GM23338 (cell line): ENCODE measurements at regions not wholly inside any gene's neighbourhood (a gene's known extent, or its start where the extent isn't known, plus 50 kb on each side); places are given as distances from the start of the nearest gene placed in this dataset.

ENCODE experiments used
- ATAC-seq: fragments of 200-7000 bp; cut with Tn5 transposase; 3 replicates; pipeline ENCODE4 v1.9.1; 2020
- DNase-seq: peaks from one replicate; pipeline ENCODE4 v3.0.0-alpha.2; 2015; ENCODE audit warnings: low spot score
- H2AFZ ChIP-seq: fragments of 200-600 bp; sonication (generic); 2 replicates; pipeline ENCODE4 v1.8.0; 2016; ENCODE audit warnings: antibody characterized with exemption, mild to moderate bottlenecking, moderate library complexity
- H3F3A ChIP-seq: fragments of 200-600 bp; sonication (generic); replicated peaks from 2 replicates; pipeline ENCODE4 v1.8.0; 2017; ENCODE audit warnings: antibody characterized with exemption, mixed run types, low read depth
- H3K27ac ChIP-seq: fragments of 200-600 bp; sonication (generic); 2 replicates; pipeline ENCODE4 v1.6.1; 2016; ENCODE audit warnings: low read depth
- H3K27me3 ChIP-seq: fragments of 200-600 bp; sonication (generic); 2 replicates; pipeline ENCODE4 v1.8.0; 2016; ENCODE audit warnings: mild to moderate bottlenecking, mixed run types, moderate library complexity; ENCODE audit not compliant: insufficient read depth
- H3K36me3 ChIP-seq: fragments of 200-600 bp; sonication (generic); 2 replicates; pipeline ENCODE4 v1.8.0; 2016; ENCODE audit warnings: mild to moderate bottlenecking; ENCODE audit not compliant: insufficient read depth
- H3K4me1 ChIP-seq: fragments of 200-600 bp; sonication (generic); 2 replicates; pipeline ENCODE4 v1.8.0; 2016; ENCODE audit warnings: mild to moderate bottlenecking, moderate library complexity; ENCODE audit not compliant: insufficient read depth
- H3K4me2 ChIP-seq: fragments of 200-600 bp; sonication (generic); 2 replicates; pipeline ENCODE4 v1.7.1; 2017; ENCODE audit warnings: mixed run types
- H3K4me3 ChIP-seq: fragments of 200-600 bp; sonication (generic); 2 replicates; pipeline ENCODE4 v1.6.1; 2016; ENCODE audit warnings: mixed run types
- H3K79me2 ChIP-seq: fragments of 200-600 bp; sonication (generic); replicated peaks from 2 replicates; pipeline ENCODE4 v1.8.0; 2017; ENCODE audit warnings: mild to moderate bottlenecking; ENCODE audit not compliant: insufficient read depth
- H3K9me2 ChIP-seq: fragments of 200-600 bp; sonication (generic); 2 replicates; pipeline ENCODE4 v1.8.0; 2017; ENCODE audit not compliant: insufficient read depth
- H4K20me1 ChIP-seq: fragments of 200-600 bp; sonication (generic); replicated peaks from 2 replicates; pipeline ENCODE4 v1.8.0; 2017; ENCODE audit warnings: mild to moderate bottlenecking; ENCODE audit not compliant: insufficient read depth
- H3K27ac Mint-ChIP-seq: 2 replicates; pipeline ENCODE4 v1.8.0; 2020; ENCODE audit warnings: inconsistent platforms, mild to moderate bottlenecking, moderate library complexity, mixed read lengths
- H3K27me3 Mint-ChIP-seq: 3 replicates; pipeline ENCODE4 v1.8.0; 2022; ENCODE audit warnings: low read depth, mild to moderate bottlenecking, moderate library complexity, mixed read lengths, inconsistent platforms; ENCODE audit not compliant: insufficient read depth, poor library complexity
- H3K36me3 Mint-ChIP-seq: 3 replicates; pipeline ENCODE4 v1.8.0; 2021; ENCODE audit warnings: low read depth, mild to moderate bottlenecking, inconsistent platforms, moderate library complexity, mixed read lengths
- H3K4me1 Mint-ChIP-seq: 3 replicates; pipeline ENCODE4 v1.8.0; 2020; ENCODE audit warnings: mild to moderate bottlenecking, inconsistent platforms, mixed read lengths
- H3K4me3 Mint-ChIP-seq: 3 replicates; pipeline ENCODE4 v1.8.0; 2021; ENCODE audit warnings: moderate library complexity, mild to moderate bottlenecking, inconsistent platforms, mixed read lengths
- H3K9me3 Mint-ChIP-seq: 3 replicates; pipeline ENCODE4 v1.8.0; 2020; ENCODE audit warnings: moderate library complexity, mild to moderate bottlenecking, inconsistent platforms, mixed read lengths
- CTCF ChIP-seq, 2 experiments: fragments of 200-600 bp in 1 of 2; sonication (generic) in 1 of 2; conservative IDR thresholded peaks; 2 replicates each; pipeline versions ENCODE4 v1.5.1 to v1.6.1; 2016 to 2017; ENCODE audit warnings: antibody characterized with exemption in 2 of 2, low read depth in 2 of 2, mild to moderate bottlenecking in 2 of 2, moderate library complexity in 1 of 2
- EZH2phosphoT487 ChIP-seq: fragments of 200-600 bp; sonication (generic); IDR thresholded peaks from one replicate; pipeline ENCODE4 v1.8.1; 2018; ENCODE audit warnings: antibody characterized with exemption; ENCODE audit not compliant: unreplicated experiment
- JUNB ChIP-seq: IDR thresholded peaks from one replicate; pipeline ENCODE4 v1.6.1; 2016; ENCODE audit warnings: antibody characterized with exemption; ENCODE audit not compliant: unreplicated experiment
- POLR2AphosphoS5 ChIP-seq: IDR thresholded peaks from 2 replicates; pipeline ENCODE4 v1.6.1; 2016; ENCODE audit warnings: antibody characterized with exemption, low read depth
- STAT1 ChIP-seq: IDR thresholded peaks from one replicate; pipeline ENCODE4 v1.6.1; 2016; ENCODE audit warnings: antibody characterized with exemption; ENCODE audit not compliant: unreplicated experiment
- ZNF114 ChIP-seq: fragments of 250-450 bp; sonication (Bioruptor Pico); IDR thresholded peaks from 2 replicates; pipeline ENCODE4 v1.5.0; 2020; ENCODE audit warnings: mild to moderate bottlenecking, moderate library complexity
- ZNF462 ChIP-seq: fragments of 250-450 bp; sonication (Bioruptor Pico); IDR thresholded peaks from 2 replicates; pipeline ENCODE4 v1.5.0; 2020; ENCODE audit warnings: mild to moderate bottlenecking, moderate library complexity

- no peak overlapping the region for H3K4me2 ChIP-seq
- no peak overlapping the region for H3K27ac ChIP-seq
- H3F3A ChIP-seq, result peaks cover 21% of the 10 kb centered on the region
- Mint-ChIP-seq H3K4me3 (no peak overlapping the region), H3K4me1 (peaks cover 61% of the 10 kb centered on the region), H3K27me3 (peaks cover 18% of the 10 kb centered on the region), H3K9me3 (no peaks in the 10 kb centered on the region; the same call in 2 of the 3 replicates), H3K27ac (no peak overlapping the region), H3K36me3 (no peaks in the 10 kb centered on the region; the same call in 2 of the 3 replicates)
- H4K20me1 ChIP-seq, result peaks cover 2% of the 10 kb centered on the region; the same call in 1 of the 2 replicates
- peaks cover 48% of the 10 kb centered on the region for H3K4me1 ChIP-seq
- ATAC-seq, result no peak
- H3K4me3 ChIP-seq, result no peak overlapping the region
- H3K9me2 ChIP-seq, result no peaks in the 10 kb centered on the region
- no peaks in the 10 kb centered on the region for H3K27me3 ChIP-seq
- no peak overlapping the region for H2AFZ ChIP-seq
- no peaks in the 10 kb centered on the region for H3K36me3 ChIP-seq
- TF ChIP-seq CTCF (conservative IDR thresholded peaks at IDR 0.05; ENCODE audit: low read depth in 2 of 2) (peak; percentile 10 to 16; a peak in 1 of 4 replicates), ZNF114 (CRISPR knock-in tag) (no peak), EZH2phosphoT487 (no peak)
- no peak for DNase-seq
- peaks cover 72% of the 10 kb centered on the region for H3K79me2 ChIP-seq
Observed at GRCh38 chr16:85561248-85562092, 51.7 kb upstream of the GSE1 start.

GRCh38 chr16:85562093-85562786 lies 50.9 kb upstream of the GSE1 start:
- Mint-ChIP-seq H3K27me3 (peaks cover 22% of the 10 kb centered on the region), H3K27ac (no peak overlapping the region)
- peaks cover 74% of the 10 kb centered on the region for H3K79me2 ChIP-seq
- no peak for TF ChIP-seq EZH2phosphoT487
- no peak for TF ChIP-seq ZNF114 (CRISPR knock-in tag)
- TF ChIP-seq JUNB, result no peak
- TF ChIP-seq STAT1, result no peak
- TF ChIP-seq ZNF462, result no peak
- no peak for TF ChIP-seq CTCF (conservative IDR thresholded peaks at IDR 0.05; ENCODE audit: low read depth in 2 of 2)
- TF ChIP-seq POLR2AphosphoS5, result no peak

More at GRCh38 chr16:85562093-85562786, 50.9 kb upstream of the GSE1 start:
- no peaks in the 10 kb centered on the region for H3K27me3 ChIP-seq
- H3K4me2 ChIP-seq, result no peak overlapping the region
- ATAC-seq (no peak), DNase-seq (no peak)
- H4K20me1 ChIP-seq, result peaks cover 2% of the 10 kb centered on the region; the same call in 1 of the 2 replicates
- H3F3A ChIP-seq, result peaks cover 18% of the 10 kb centered on the region
- H2AFZ ChIP-seq, result no peak overlapping the region
- no peaks in the 10 kb centered on the region for H3K9me2 ChIP-seq
- H3K27ac ChIP-seq, result no peak overlapping the region
- Mint-ChIP-seq H3K36me3 (no peaks in the 10 kb centered on the region; the same call in 2 of the 3 replicates), H3K9me3 (no peaks in the 10 kb centered on the region; the same call in 2 of the 3 replicates), H3K4me1 (peaks cover 68% of the 10 kb centered on the region), H3K4me3 (no peak overlapping the region)
- peaks cover 54% of the 10 kb centered on the region for H3K4me1 ChIP-seq
- H3K36me3 ChIP-seq, result no peaks in the 10 kb centered on the region
- H3K4me3 ChIP-seq, result no peak overlapping the region
